ENCODE measurements at regions not wholly inside any gene's neighbourhood (a gene's known extent, or its start where the extent isn't known, plus 50 kb on each side); places are given as distances from the start of the nearest gene placed in this dataset.
"Not testable (repeated sequence)": the region's sequence is repeated elsewhere in the genome, so short reads cannot be mapped to it uniquely, and the experiment has no call there.

GRCh38 chr5:145062280-145063062 is 772.7 kb downstream of the PRELID2 start:
- DNase-seq, result no peak

GRCh38 chr5:145056800-145057199 is 778.3 kb downstream of the PRELID2 start:
- no peak for DNase-seq

- no peak for DNase-seq
These were observed 785.0 kb downstream of the PRELID2 start for GRCh38 chr5:145050181-145050580.

GRCh38 chr5:145044970-145045369 is 790.2 kb downstream of the PRELID2 start:
- no peak for DNase-seq

- no peak for DNase-seq
These were observed 806.5 kb downstream of the PRELID2 start for GRCh38 chr5:145028626-145029025.

GRCh38 chr5:145027286-145027685 is 807.9 kb downstream of the PRELID2 start:
- no peak for DNase-seq

GRCh38 chr5:145025775-145026174 is 809.4 kb downstream of the PRELID2 start:
- no peak for DNase-seq

- DNase-seq, result no peak
These were observed 820.0 kb downstream of the PRELID2 start for GRCh38 chr5:145015146-145015545.

GRCh38 chr5:145014109-145014508 is 821.0 kb downstream of the PRELID2 start:
- DNase-seq, result no peak

- DNase-seq, result no peak
These were observed 824.3 kb downstream of the PRELID2 start for GRCh38 chr5:145010834-145011233.

GRCh38 chr5:145008876-145009530 is 826.1 kb downstream of the PRELID2 start:
- DNase-seq, result no peak

- DNase-seq, result not testable (repeated sequence)
These were observed 823.7 kb downstream of the KCTD16 start for GRCh38 chr5:144994356-144994755.

- DNase-seq, result no peak
These were observed 812.4 kb downstream of the KCTD16 start for GRCh38 chr5:144983101-144983500.

- no peak for DNase-seq
These were observed 809.0 kb downstream of the KCTD16 start for GRCh38 chr5:144979516-144980264.

- DNase-seq, result no peak
These were observed 801.6 kb downstream of the KCTD16 start for GRCh38 chr5:144972317-144972716.

GRCh38 chr5:144971108-144971850 is 800.6 kb downstream of the KCTD16 start:
- no peak for DNase-seq

GRCh38 chr5:144960296-144960695 is 789.6 kb downstream of the KCTD16 start:
- no peak for DNase-seq

GRCh38 chr5:144958002-144958401 is 787.3 kb downstream of the KCTD16 start:
- no peak for DNase-seq

- no peak for DNase-seq
These were observed 780.3 kb downstream of the KCTD16 start for GRCh38 chr5:144950996-144951395.

- no peak for DNase-seq
These were observed 776.4 kb downstream of the KCTD16 start for GRCh38 chr5:144947023-144947422.

GRCh38 chr5:144945503-144945902 is 774.8 kb downstream of the KCTD16 start:
- DNase-seq, result no peak

- DNase-seq, result no peak
These were observed 774.3 kb downstream of the KCTD16 start for GRCh38 chr5:144944936-144945335.

- no peak for DNase-seq
These were observed 770.3 kb downstream of the KCTD16 start for GRCh38 chr5:144941004-144941403.
